ENCODE measurements at regions not wholly inside any gene's neighbourhood (a gene's known extent, or its start where the extent isn't known, plus 50 kb on each side); places are given as distances from the start of the nearest gene placed in this dataset.

- no peaks in the 10 kb centered on the region for H3K27me3 ChIP-seq (replicated peaks in 1 of 4; ENCODE audit: control insufficient read depth in 3 of 4, extremely low read depth in 1 of 4, insufficient read depth in 3 of 4, low read length in 3 of 4)
- H3K23me2 ChIP-seq (ENCODE audit: low read depth, low read length) = no peaks in the 10 kb centered on the region
- ChIA-PET POLR2A (ENCODE audit: partially characterized antibody) (no interaction called here), CTCF (ENCODE audit: partially characterized antibody) (interaction anchor here (1.4 kb wide), 1 partner anchor 158 kb away, joined by 3 read pairs; no protein-coding TSS in a partner anchor)
- no peak overlapping the region for H2BK20ac ChIP-seq (ENCODE audit: low read length)
- DNase-seq (ENCODE audit: low read depth in 1 of 2, low spot score in 2 of 2) (no peak), FAIRE-seq (no peak)
- H2BK12ac ChIP-seq (ENCODE audit: low read depth, low read length) = no peak overlapping the region
- no peak overlapping the region for H3K27ac ChIP-seq (ENCODE audit: low read depth, low read length)
- no peak overlapping the region for H3K23ac ChIP-seq (ENCODE audit: insufficient read length)
- H3K4ac ChIP-seq (replicated peaks; ENCODE audit: insufficient read length, low read depth, low read length) = no peak overlapping the region
- H4K20me1 ChIP-seq (replicated peaks in 1 of 2; ENCODE audit: control insufficient read depth in 1 of 2, insufficient read depth in 2 of 2, low read length in 2 of 2) = no peaks in the 10 kb centered on the region
- H3K18ac ChIP-seq (ENCODE audit: extremely low read depth, low read length) = no peak overlapping the region
- no peak overlapping the region for H2BK15ac ChIP-seq (ENCODE audit: low read length)
- H3K4me2 ChIP-seq (ENCODE audit: insufficient read depth in 1 of 2, low read depth in 2 of 2, low read length in 2 of 2) = no peak overlapping the region
- H3K9me3 ChIP-seq (ENCODE audit: insufficient read depth in 2 of 2, low read depth in 1 of 2, low read length in 1 of 2) = no peaks in the 10 kb centered on the region
- no peaks in the 10 kb centered on the region for H3K79me1 ChIP-seq (ENCODE audit: low read depth, low read length)
- no peak overlapping the region for H4K8ac ChIP-seq (ENCODE audit: extremely low read depth, insufficient read depth, low read length)
- H3K79me2 ChIP-seq (ENCODE audit: control insufficient read depth in 1 of 2, insufficient read depth in 2 of 2, low read length in 2 of 2) = no peaks in the 10 kb centered on the region
- no peak overlapping the region for H4K5ac ChIP-seq (ENCODE audit: insufficient read length, low read depth, low read length)
- no peak overlapping the region for H4K91ac ChIP-seq (replicated peaks; ENCODE audit: insufficient read length, low read length)
- H2AK5ac ChIP-seq (ENCODE audit: low read depth, low read length) = no peak overlapping the region
- no peak overlapping the region for H2BK120ac ChIP-seq (replicated peaks; ENCODE audit: low read depth, low read length)
- no peak overlapping the region for H3K56ac ChIP-seq (replicated peaks; ENCODE audit: insufficient read length, low read depth, low read length)
- no peak overlapping the region for H3K14ac ChIP-seq (ENCODE audit: insufficient read length)
- 100% methylated on average over 1 of the region's 1 CpG; no CpG with 5 or more reads in 1 of the 2 experiments for WGBS, 2 experiments (ENCODE audit: extremely low coverage in 1 of 2, insufficient coverage in 1 of 2, insufficient read length in 1 of 2, insufficient replicate concordance in 2 of 2, low coverage in 1 of 2, low lambda C conversion rate in 2 of 2, missing lambda C conversion rate in 1 of 2)
- 0 out of 8 replicates have a peak, but pooled peaks cover 0 to 2% (median 0%) of the 10 kb centered on the region in 4 experiments for H3K36me3 ChIP-seq (ENCODE audit: control insufficient read depth in 2 of 4, insufficient read depth in 4 of 4, low read length in 3 of 4)
- H3K4me3 ChIP-seq (ENCODE audit: extremely low read depth in 1 of 4, insufficient read depth in 2 of 4, low read depth in 3 of 4, low read length in 4 of 4) = no peak overlapping the region
- no peak overlapping the region for H2BK5ac ChIP-seq (ENCODE audit: low read depth, low read length)
- no peak overlapping the region for H3K9ac ChIP-seq (replicated peaks in 1 of 4; ENCODE audit: extremely low read depth in 1 of 4, low read depth in 3 of 4, low read length in 3 of 4)
- no peak overlapping the region for H2AFZ ChIP-seq (ENCODE audit: low read length)
- peaks cover 0 to 7% (median 2%) of the 10 kb centered on the region in 4 experiments; a peak in 2 of 7 replicates for H3K4me1 ChIP-seq (replicated peaks in 1 of 4; ENCODE audit: control insufficient read depth in 3 of 4, insufficient read depth in 4 of 4, low read length in 3 of 4)
- no peak for TF ChIP-seq TAF7 (optimal IDR thresholded peaks at IDR 0.05; ENCODE audit: borderline replicate concordance, low read depth, low read length)
- no peak for TF ChIP-seq FOSL1 (IDR thresholded peaks at IDR 0.05; ENCODE audit: insufficient read depth, low read depth, low read length)
- no peak for TF ChIP-seq USF2 (IDR thresholded peaks at IDR 0.05; ENCODE audit: low read length)
- no peak for TF ChIP-seq RAD21 (IDR thresholded peaks at IDR 0.05 in 1 of 2, conservative IDR thresholded peaks at IDR 0.05 in 1 of 2; ENCODE audit: low read depth in 2 of 2, low read length in 2 of 2)
- no peak for TF ChIP-seq EZH2 (IDR thresholded peaks at IDR 0.05; ENCODE audit: low read depth, low read length, severe bottlenecking)
- no peak for TF ChIP-seq CREB1 (IDR thresholded peaks at IDR 0.05)
- TF ChIP-seq SAP30 (IDR thresholded peaks at IDR 0.05; ENCODE audit: insufficient read depth, insufficient replicate concordance, low read length) = no peak
- TF ChIP-seq TAF1 (IDR thresholded peaks at IDR 0.05; ENCODE audit: low read depth, low read length) = no peak
- no peak for TF ChIP-seq SP2 (IDR thresholded peaks at IDR 0.05; ENCODE audit: low read length)
- TF ChIP-seq CTCF (IDR thresholded peaks at IDR 0.05; ENCODE audit: control extremely low read depth in 1 of 3, insufficient read depth in 1 of 3, low read depth in 1 of 3, low read length in 3 of 3) = no peak
Measured at GRCh38 chr4:159979351-159979750, 876.5 kb downstream of the RAPGEF2 start.

All from H1 (cell line).